ENCODE measurements at regions not wholly inside any gene's neighbourhood (a gene's known extent, or its start where the extent isn't known, plus 50 kb on each side); places are given as distances from the start of the nearest gene placed in this dataset.

- no peak for TF ChIP-seq POLR2A (IDR thresholded peaks at IDR 0.05)
- TF ChIP-seq CTCF (IDR thresholded peaks at IDR 0.05): no peak
These were observed 104.7 kb upstream of the SGK1 start for GRCh38 chr6:134422426-134423231.

All from heart left ventricle (tissue), 13 donors.